Esophagus squamous epithelium (tissue), 5 donors: ENCODE measurements at regions not wholly inside any gene's neighbourhood (a gene's known extent, or its start where the extent isn't known, plus 50 kb on each side); places are given as distances from the start of the nearest gene placed in this dataset.

ENCODE experiments used
- DNase-seq: peaks from one replicate; lab custom pipeline; 2025; lab: John Stamatoyannopoulos, UW
- H3K27ac ChIP-seq, 4 donors: fragments of 200-600 bp; sonication (generic); one replicate each; pipeline ENCODE4 v1.5.1; 2016 to 2019; ENCODE audit warnings: mild to moderate bottlenecking in 1 of 4
- H3K27me3 ChIP-seq, 4 donors: fragments of 200-600 bp; sonication (generic); 1 replicate in 3 of 4; 2 replicates in 1 of 4; pipeline versions ENCODE4 v1.5.1 to v1.6.0; 2017 to 2021; ENCODE audit warnings: antibody characterized with exemption in 1 of 4
- H3K36me3 ChIP-seq, 3 donors: fragments of 200-600 bp; sonication (generic); one replicate each; pipeline ENCODE4 v1.5.1; 2016 to 2019
- H3K4me1 ChIP-seq, 3 donors: fragments of 200-600 bp; sonication (generic); one replicate each; pipeline ENCODE4 v1.5.1; 2017 to 2019
- H3K4me3 ChIP-seq, 4 donors: fragments of 200-600 bp; sonication (generic); 1 replicate in 3 of 4; 2 replicates in 1 of 4; pipeline ENCODE4 v1.5.1; 2016 to 2019; ENCODE audit warnings: mild to moderate bottlenecking in 2 of 4, moderate library complexity in 1 of 4
- H3K9me3 ChIP-seq, 3 donors: fragments of 200-600 bp; sonication (generic); one replicate each; pipeline ENCODE4 v1.5.1; 2016 to 2019
- CTCF ChIP-seq, 6 experiments: fragments of 450-650 bp in 4 of 6; fragments of 200-600 bp in 2 of 6; sonication (generic) in 2 of 6; IDR thresholded peaks; one replicate each; pipeline ENCODE4 v1.5.1; 2016 to 2019; ENCODE audit warnings: antibody characterized with exemption in 6 of 6, mild to moderate bottlenecking in 4 of 6, moderate library complexity in 4 of 6
- POLR2A ChIP-seq, 4 donors: fragments of 450-650 bp; IDR thresholded peaks; one replicate each; pipeline ENCODE4 v1.6.1; 2017; ENCODE audit warnings: antibody characterized with exemption in 4 of 4, mild to moderate bottlenecking in 4 of 4, moderate library complexity in 3 of 4
- WGBS, 2 donors: methylation state at CpG; one replicate each; pipeline ENCODE4 v1.1.5; 2018; 5-methylcytosine and 5-hydroxymethylcytosine counted together
- intact Hi-C: fragments of 100-400 bp; cut with DNase I; formaldehyde crosslinking; loops from one replicate; pipeline ENCODE4 v1.15.0; 2022
- donor health status: DM: yes; HTN: yes; CAD: no.

- no peaks in the 10 kb centered on the region for H3K36me3 ChIP-seq
- intact Hi-C loops = no loop called here
- H3K27me3 ChIP-seq = peaks cover 0 to 61% (median 0%) of the 10 kb centered on the region in 4 donors
- DNase-seq = no peak
- H3K27ac ChIP-seq = no peak overlapping the region
- H3K4me1 ChIP-seq = peaks cover 0 to 16% (median 14%) of the 10 kb centered on the region in 3 donors
- WGBS, 2 donors = 80 to 85% methylated on average over 3 of the region's 4 CpGs
- H3K4me3 ChIP-seq = no peak overlapping the region
- no peaks in the 10 kb centered on the region for H3K9me3 ChIP-seq
- TF ChIP-seq CTCF (IDR thresholded peaks at IDR 0.05) = no peak
- TF ChIP-seq POLR2A (IDR thresholded peaks at IDR 0.05) = no peak
These were observed 182.3 kb upstream of the GALNT2 start for GRCh38 chr1:229884765-229885164.

- Histone ChIP-seq H3K27ac (no peak overlapping the region), H3K27me3 (peaks cover 0 to 55% (median 0%) of the 10 kb centered on the region in 4 donors), H3K4me3 (no peak overlapping the region), H3K9me3 (no peaks in the 10 kb centered on the region), H3K4me1 (peaks cover 0 to 16% (median 14%) of the 10 kb centered on the region in 3 donors), H3K36me3 (no peaks in the 10 kb centered on the region)
- intact Hi-C loops = no loop called here
- TF ChIP-seq CTCF (IDR thresholded peaks at IDR 0.05) (no peak), POLR2A (IDR thresholded peaks at IDR 0.05) (no peak)
- WGBS, 2 donors = 84 to 89% methylated on average over 9 to 12 of the region's 12 CpGs
- no peak for DNase-seq
These were observed 181.2 kb upstream of the GALNT2 start for GRCh38 chr1:229885568-229886495.

DNA sequence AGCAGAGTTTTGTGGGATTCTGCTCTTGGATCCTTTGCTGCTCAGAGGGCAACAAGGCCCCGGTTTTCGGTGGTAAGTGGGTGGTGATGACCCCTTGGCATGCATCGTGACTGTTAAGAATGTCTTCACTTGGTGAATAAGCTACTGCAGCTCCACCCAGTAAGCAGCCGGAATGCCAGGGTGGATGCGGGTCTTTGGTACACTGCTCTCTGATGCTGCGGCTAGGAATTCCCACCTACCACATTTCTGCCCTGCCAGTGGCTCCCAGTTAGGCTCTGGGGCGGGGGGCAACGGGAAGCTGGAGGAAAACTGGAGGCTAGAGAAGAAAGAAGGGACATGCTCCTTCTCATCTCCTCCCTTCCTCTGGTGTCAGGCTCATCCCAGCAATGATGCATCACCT is 180.4 kb upstream of the GALNT2 start:
- no peaks in the 10 kb centered on the region for H3K9me3 ChIP-seq
- WGBS, 2 donors = 54 to 84% methylated on average over 3 to 7 of the region's 8 CpGs
- no peaks in the 10 kb centered on the region for H3K36me3 ChIP-seq
- H3K4me3 ChIP-seq = no peak overlapping the region
- TF ChIP-seq CTCF (IDR thresholded peaks at IDR 0.05) = no peak
- TF ChIP-seq POLR2A (IDR thresholded peaks at IDR 0.05) = no peak
- no peak for DNase-seq
- no peak overlapping the region for H3K27ac ChIP-seq
- peaks cover 0 to 51% (median 0%) of the 10 kb centered on the region in 4 donors for H3K27me3 ChIP-seq
- intact Hi-C loops = no loop called here
- peaks cover 0 to 16% (median 14%) of the 10 kb centered on the region in 3 donors for H3K4me1 ChIP-seq

- WGBS, 2 donors = 44 to 80% methylated on average over 2 to 3 of the region's 3 CpGs
- Histone ChIP-seq H3K36me3 (no peaks in the 10 kb centered on the region), H3K27ac (no peak overlapping the region), H3K9me3 (no peaks in the 10 kb centered on the region), H3K4me3 (no peak overlapping the region), H3K4me1 (peaks cover 0 to 16% (median 14%) of the 10 kb centered on the region in 3 donors), H3K27me3 (peaks cover 0 to 47% (median 0%) of the 10 kb centered on the region in 4 donors)
- no peak for TF ChIP-seq CTCF (IDR thresholded peaks at IDR 0.05)
- no peak for TF ChIP-seq POLR2A (IDR thresholded peaks at IDR 0.05)
- DNase-seq = no peak
- intact Hi-C loops = no loop called here
These were observed 179.8 kb upstream of the GALNT2 start for GRCh38 chr1:229887043-229887822.
